GM12878 (cell line): ENCODE measurements at regions not wholly inside any gene's neighbourhood (a gene's known extent, or its start where the extent isn't known, plus 50 kb on each side); places are given as distances from the start of the nearest gene placed in this dataset.

Experiments
- CHD2 ChIP-seq: IDR thresholded peaks from 2 replicates; pipeline ENCODE4 v1.6.1; 2011; ENCODE audit warnings: low read depth, low read length, improper control_type of control experiment, borderline replicate concordance
- CTCF ChIP-seq, 3 experiments: IDR thresholded peaks in 2 of 3; conservative IDR thresholded peaks in 1 of 3; 2 replicates each; pipeline ENCODE4 v1.5.1; 2011; ENCODE audit warnings: low read depth in 3 of 3, low read length in 3 of 3, mild to moderate bottlenecking in 3 of 3, control low read depth in 2 of 3, moderate library complexity in 2 of 3, inconsistent platforms in 1 of 3, mixed read lengths in 1 of 3; ENCODE audit not compliant: control insufficient read depth in 2 of 3, insufficient read depth in 1 of 3; ENCODE audit errors: extremely low read depth in 1 of 3
- ELK1 ChIP-seq: IDR thresholded peaks from 2 replicates; pipeline ENCODE4 v1.6.1; 2012; ENCODE audit warnings: low read depth, low read length, improper control_type of control experiment
- FOS ChIP-seq: IDR thresholded peaks from 3 replicates; pipeline ENCODE4 v1.6.1; 2011; ENCODE audit warnings: borderline replicate concordance; ENCODE audit not compliant: insufficient read length; ENCODE audit errors: extremely low read depth
- GABPA ChIP-seq: IDR thresholded peaks from 2 replicates; pipeline ENCODE4 v1.6.1; 2014; ENCODE audit warnings: antibody characterized with exemption, low read depth, mild to moderate bottlenecking, inconsistent platforms
- NBN ChIP-seq: fragments of 450-650 bp; IDR thresholded peaks from 2 replicates; pipeline ENCODE4 v1.6.1; 2016
- NRF1 ChIP-seq: conservative IDR thresholded peaks from 2 replicates; pipeline ENCODE4 v1.6.1; 2011; ENCODE audit warnings: mild to moderate bottlenecking, low read depth, low read length, improper control_type of control experiment
- SRF ChIP-seq, 2 experiments: IDR thresholded peaks; 2 replicates each; pipeline ENCODE4 v1.6.1; 2011; ENCODE audit warnings: low read depth in 2 of 2, low read length in 2 of 2, mild to moderate bottlenecking in 1 of 2, moderate library complexity in 1 of 2

DNA sequence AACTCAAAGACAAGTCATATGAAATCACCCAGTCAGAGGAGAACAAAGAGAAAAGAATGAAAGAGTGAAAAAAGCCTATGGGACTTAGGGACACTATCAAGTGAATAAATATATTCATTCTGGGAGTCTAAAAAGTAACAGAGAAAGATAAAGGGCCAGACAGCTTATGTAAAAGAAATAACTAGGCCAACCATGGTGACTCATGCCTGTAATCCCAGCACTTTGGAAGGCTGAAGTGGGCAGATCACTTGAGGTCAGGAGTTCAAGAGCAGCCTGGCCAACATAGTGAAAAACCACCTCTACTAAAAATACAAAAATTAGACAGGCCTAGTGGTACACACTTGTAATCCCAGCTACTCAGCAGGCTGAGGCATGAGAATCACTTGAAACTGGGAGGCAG is 154.7 kb upstream of the TMEM106B start:
- no peak for TF ChIP-seq CTCF (IDR thresholded peaks at IDR 0.05 in 2 of 3, conservative IDR thresholded peaks at IDR 0.05 in 1 of 3; ENCODE audit: control insufficient read depth in 2 of 3, extremely low read depth in 1 of 3, insufficient read depth in 1 of 3, low read depth in 3 of 3, low read length in 3 of 3)
- TF ChIP-seq NRF1 = no peak
- no peak for TF ChIP-seq NBN
- no peak for TF ChIP-seq FOS
- no peak for TF ChIP-seq CHD2
- no peak for TF ChIP-seq ELK1
- TF ChIP-seq GABPA = no peak
- no peak for TF ChIP-seq SRF (IDR thresholded peaks at IDR 0.05; ENCODE audit: low read depth in 2 of 2, low read length in 2 of 2)
